PC-9 (cell line): ENCODE measurements at regions not wholly inside any gene's neighbourhood (a gene's known extent, or its start where the extent isn't known, plus 50 kb on each side); places are given as distances from the start of the nearest gene placed in this dataset.

ENCODE experiments used
- BruUV-seq: library from RNA; stranded (reverse); fragments of 400-500 nt; replicated peaks from 2 replicates; lab custom pipeline; 2021; lab: Mats Ljungman, UMichigan
- CTCF ChIA-PET: fragments of 300-600 bp; sonication (Branson Sonifier 250); formaldehyde crosslinking; loops from one replicate; lab custom pipeline; 2022; ENCODE audit warnings: antibody characterized with exemption; lab: Charles Lee
- POLR2A ChIA-PET: fragments of 300-600 bp; sonication (Branson Sonifier 250); formaldehyde crosslinking; loops from one replicate; lab custom pipeline; 2022; ENCODE audit warnings: antibody characterized with exemption; ENCODE audit not compliant: unreplicated experiment; lab: Charles Lee
- DNase-seq, 2 experiments: peaks; one replicate each; pipeline versions ENCODE4 v3.0.0 to v3.0.0-alpha.2; 2015 to 2022; ENCODE audit warnings: mixed read lengths in 1 of 2
- H2AFZ ChIP-seq: fragments of 200-600 bp; sonication (generic); 2 replicates; pipeline ENCODE4 v1.8.1; 2017; ENCODE audit warnings: antibody characterized with exemption
- H3F3A ChIP-seq: fragments of 200-600 bp; sonication (generic); 2 replicates; pipeline ENCODE4 v1.8.1; 2017; ENCODE audit warnings: antibody characterized with exemption, mild to moderate bottlenecking, low read depth; ENCODE audit not compliant: insufficient read depth
- H3K27ac ChIP-seq: fragments of 200-600 bp; sonication (generic); 2 replicates; pipeline ENCODE4 v1.6.1; 2016; ENCODE audit warnings: mixed run types
- H3K27me3 ChIP-seq: fragments of 200-600 bp; sonication (generic); 2 replicates; pipeline ENCODE4 v1.6.1; 2016; ENCODE audit warnings: low read depth, mixed run types; ENCODE audit not compliant: insufficient read depth
- H3K36me3 ChIP-seq: fragments of 200-600 bp; sonication (generic); 2 replicates; pipeline ENCODE4 v1.6.1; 2016; ENCODE audit warnings: low read depth, mixed run types
- H3K4me1 ChIP-seq: fragments of 200-600 bp; sonication (generic); replicated peaks from 2 replicates; pipeline ENCODE4 v1.6.1; 2016; ENCODE audit warnings: mixed run types; ENCODE audit not compliant: insufficient read depth
- H3K4me2 ChIP-seq: fragments of 200-600 bp; sonication (generic); 2 replicates; pipeline ENCODE4 v1.6.1; 2017; ENCODE audit warnings: mixed run types
- H3K4me3 ChIP-seq: fragments of 200-600 bp; sonication (generic); 2 replicates; pipeline ENCODE4 v1.6.1; 2016; ENCODE audit warnings: mixed run types
- H3K79me2 ChIP-seq: fragments of 200-600 bp; sonication (generic); 2 replicates; pipeline ENCODE4 v1.6.1; 2017; ENCODE audit warnings: low read depth, mixed run types
- H3K9me2 ChIP-seq: fragments of 200-600 bp; sonication (generic); 2 replicates; pipeline ENCODE4 v1.8.1; 2017; ENCODE audit warnings: mild to moderate bottlenecking; ENCODE audit not compliant: insufficient read depth
- H3K9me3 ChIP-seq: fragments of 200-600 bp; sonication (generic); 2 replicates; pipeline ENCODE4 v1.8.1; 2016; ENCODE audit warnings: low read depth; ENCODE audit not compliant: insufficient read depth
- H4K20me1 ChIP-seq: fragments of 200-600 bp; sonication (generic); 2 replicates; pipeline ENCODE4 v1.8.1; 2017; ENCODE audit not compliant: insufficient read depth
- EZH2 ChIP-seq: fragments of 200-600 bp; sonication (generic); IDR thresholded peaks from 2 replicates; pipeline ENCODE4 v1.8.0; 2017; ENCODE audit warnings: antibody characterized with exemption, low read depth
- intact Hi-C: fragments of 100-400 bp; cut with micrococcal nuclease; formaldehyde crosslinking; loops from one replicate; pipeline ENCODE4 v1.10.0; 2022; ENCODE audit not compliant: unreplicated experiment
- TF ChIP-seq, protein P1 (sequence below): fragments of 200-600 bp; sonication (generic); conservative IDR thresholded peaks from 2 replicates; pipeline ENCODE4 v1.6.1; 2017; ENCODE audit warnings: mixed run types, antibody characterized with exemption, mild to moderate bottlenecking, moderate library complexity

DNA sequence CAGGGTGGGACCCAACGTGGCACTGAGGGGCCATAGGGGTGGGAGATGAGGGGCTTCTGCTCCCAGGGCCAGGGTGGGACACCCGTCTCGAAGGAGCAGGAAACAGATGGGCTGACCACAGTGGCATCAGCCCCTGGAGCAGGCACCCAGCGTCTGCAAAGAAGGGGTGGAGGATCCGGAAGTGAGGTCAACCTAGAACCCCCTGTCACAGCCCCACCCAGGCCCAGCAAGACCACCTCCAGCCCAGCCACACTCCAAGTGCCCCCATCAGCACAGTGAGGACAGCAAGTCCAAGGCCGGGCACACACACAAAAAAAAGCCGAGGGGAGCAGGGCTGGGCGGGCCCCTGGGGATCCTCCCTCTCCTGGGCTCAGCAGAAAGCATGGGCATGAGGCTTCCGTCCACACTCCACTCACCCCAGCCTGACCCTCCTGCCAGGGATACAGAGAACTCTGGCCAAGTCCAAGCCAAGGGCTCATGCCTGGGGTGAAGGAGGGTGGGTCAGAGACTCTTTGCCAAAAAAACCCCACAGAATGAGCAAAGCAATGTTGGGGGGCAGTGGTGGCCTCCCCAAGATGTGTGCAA, 111.0 kb downstream of the FOXL3 start:
- intact Hi-C loops = no loop called here
- no peaks in the 10 kb centered on the region for H3F3A ChIP-seq
- no peaks in the 10 kb centered on the region for H3K9me2 ChIP-seq
- H3K36me3 ChIP-seq = no peaks in the 10 kb centered on the region
- ChIA-PET POLR2A (no interaction called here), CTCF (no interaction called here)
- no peaks in the 10 kb centered on the region for H3K79me2 ChIP-seq
- DNase-seq = no peak
- no peak overlapping the region for H3K27ac ChIP-seq
- no peaks in the 10 kb centered on the region for H4K20me1 ChIP-seq
- TF ChIP-seq, protein P1, sequence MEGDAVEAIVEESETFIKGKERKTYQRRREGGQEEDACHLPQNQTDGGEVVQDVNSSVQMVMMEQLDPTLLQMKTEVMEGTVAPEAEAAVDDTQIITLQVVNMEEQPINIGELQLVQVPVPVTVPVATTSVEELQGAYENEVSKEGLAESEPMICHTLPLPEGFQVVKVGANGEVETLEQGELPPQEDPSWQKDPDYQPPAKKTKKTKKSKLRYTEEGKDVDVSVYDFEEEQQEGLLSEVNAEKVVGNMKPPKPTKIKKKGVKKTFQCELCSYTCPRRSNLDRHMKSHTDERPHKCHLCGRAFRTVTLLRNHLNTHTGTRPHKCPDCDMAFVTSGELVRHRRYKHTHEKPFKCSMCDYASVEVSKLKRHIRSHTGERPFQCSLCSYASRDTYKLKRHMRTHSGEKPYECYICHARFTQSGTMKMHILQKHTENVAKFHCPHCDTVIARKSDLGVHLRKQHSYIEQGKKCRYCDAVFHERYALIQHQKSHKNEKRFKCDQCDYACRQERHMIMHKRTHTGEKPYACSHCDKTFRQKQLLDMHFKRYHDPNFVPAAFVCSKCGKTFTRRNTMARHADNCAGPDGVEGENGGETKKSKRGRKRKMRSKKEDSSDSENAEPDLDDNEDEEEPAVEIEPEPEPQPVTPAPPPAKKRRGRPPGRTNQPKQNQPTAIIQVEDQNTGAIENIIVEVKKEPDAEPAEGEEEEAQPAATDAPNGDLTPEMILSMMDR = no peak
- no peak for TF ChIP-seq EZH2
- no peak overlapping the region for H3K4me3 ChIP-seq
- H2AFZ ChIP-seq = no peak overlapping the region
- peaks cover 16% of the 10 kb centered on the region; the same call in 1 of the 2 replicates for H3K9me3 ChIP-seq
- no TSS peak for BruUV-seq
- no peak overlapping the region for H3K4me2 ChIP-seq
- H3K4me1 ChIP-seq = no peaks in the 10 kb centered on the region
- H3K27me3 ChIP-seq = peaks cover 94% of the 10 kb centered on the region

GRCh38 chr7:401495-401894, 111.5 kb downstream of the FOXL3 start:
- H3K4me1 ChIP-seq = no peaks in the 10 kb centered on the region
- CTCF ChIA-PET = no interaction called here
- H4K20me1 ChIP-seq = no peaks in the 10 kb centered on the region
- no peak for DNase-seq
- no peaks in the 10 kb centered on the region for H3K36me3 ChIP-seq
- no peak overlapping the region for H3K4me2 ChIP-seq
- intact Hi-C loops = no loop called here
- H3K27ac ChIP-seq = no peak overlapping the region
- H2AFZ ChIP-seq = no peak overlapping the region
- POLR2A ChIA-PET = no interaction called here
- H3K9me2 ChIP-seq = no peaks in the 10 kb centered on the region
- no peak for TF ChIP-seq EZH2
- TF ChIP-seq, protein P1 = no peak
- H3K79me2 ChIP-seq = no peaks in the 10 kb centered on the region
- peaks cover 94% of the 10 kb centered on the region for H3K27me3 ChIP-seq
- no peak overlapping the region for H3K4me3 ChIP-seq
- H3K9me3 ChIP-seq = peaks cover 11% of the 10 kb centered on the region; the same call in 1 of the 2 replicates
- no peaks in the 10 kb centered on the region for H3F3A ChIP-seq
- BruUV-seq = no TSS peak

DNA sequence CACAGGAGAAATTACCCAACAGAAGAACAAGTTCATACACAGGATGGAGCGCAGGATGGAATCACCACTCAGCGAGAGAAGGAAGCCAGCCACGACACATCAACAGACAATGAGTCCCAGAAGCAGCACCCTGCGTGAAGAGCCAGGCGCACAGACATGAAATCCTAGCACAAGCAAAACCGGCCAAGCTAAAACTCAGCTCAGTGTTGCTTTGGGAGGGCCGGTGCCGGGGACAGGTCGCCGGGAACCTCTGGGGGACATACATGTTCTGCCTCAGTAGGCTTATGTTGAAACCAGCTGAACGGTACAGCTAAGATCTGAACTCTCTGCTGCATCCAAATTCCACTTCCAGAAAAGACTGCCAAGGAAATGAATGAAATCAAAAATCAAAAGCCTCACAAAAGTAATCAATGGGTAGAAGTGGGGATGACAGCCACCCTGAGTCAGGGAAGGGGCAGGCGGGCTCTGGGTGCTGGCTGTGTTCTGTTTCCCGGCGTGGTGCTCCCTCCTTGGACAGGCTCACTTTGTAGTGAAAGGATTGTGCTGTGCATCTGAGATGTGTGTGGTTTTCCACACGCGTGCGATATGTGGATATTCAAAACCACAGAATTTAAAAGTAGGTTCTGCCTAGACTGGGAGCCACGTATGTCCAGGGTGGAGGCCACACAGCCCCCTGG, 114.7 kb downstream of the PDGFA start:
- POLR2A ChIA-PET = no interaction called here
- intact Hi-C loops = no loop called here
- BruUV-seq = no TSS peak

More for the DNA sequence above, 114.7 kb downstream of the PDGFA start:
- Histone ChIP-seq H3K4me2 (no peak overlapping the region), H3K27ac (no peak overlapping the region), H4K20me1 (no peaks in the 10 kb centered on the region), H3K9me3 (no peaks in the 10 kb centered on the region), H3K9me2 (no peaks in the 10 kb centered on the region), H3K79me2 (no peaks in the 10 kb centered on the region), H3K36me3 (no peaks in the 10 kb centered on the region), H2AFZ (no peak overlapping the region), H3F3A (no peaks in the 10 kb centered on the region), H3K4me3 (no peak overlapping the region), H3K27me3 (peaks cover 94% of the 10 kb centered on the region), H3K4me1 (no peaks in the 10 kb centered on the region)
- TF ChIP-seq, protein P1 = no peak
- TF ChIP-seq EZH2 = no peak; the same call in 1 of the 2 replicates
- CTCF ChIA-PET = no interaction called here
- no peak for DNase-seq
